Breast epithelium (tissue), 4 donors: ENCODE measurements at regions not wholly inside any gene's neighbourhood (a gene's known extent, or its start where the extent isn't known, plus 50 kb on each side); places are given as distances from the start of the nearest gene placed in this dataset.

Experiments
- DNase-seq, 2 donors: peaks; one replicate each; pipeline ENCODE4 v3.0.0-alpha.2; 2019; ENCODE audit warnings: low spot score in 2 of 2
- H3K27ac ChIP-seq, 2 donors: fragments of 200-600 bp; sonication (generic) in 1 of 2; one replicate each; pipeline ENCODE4 v1.5.1; 2016 to 2019; ENCODE audit warnings: mild to moderate bottlenecking in 1 of 2
- H3K27me3 ChIP-seq, 2 donors: fragments of 200-600 bp; sonication (generic) in 1 of 2; one replicate each; pipeline versions ENCODE4 v1.5.1 to v1.6.0; 2017 to 2019; ENCODE audit warnings: control low read depth in 1 of 2, mild to moderate bottlenecking in 1 of 2
- H3K36me3 ChIP-seq: fragments of 200-600 bp; one replicate; pipeline ENCODE4 v1.5.1; 2019
- H3K4me1 ChIP-seq, 2 donors: fragments of 200-600 bp; sonication (generic); one replicate each; pipeline ENCODE4 v1.5.1; 2016 to 2019; ENCODE audit warnings: control low read depth in 1 of 2
- H3K4me3 ChIP-seq, 3 donors: fragments of 200-600 bp; sonication (generic); 1 replicate in 2 of 3; 2 replicates in 1 of 3; pipeline ENCODE4 v1.5.1; 2016 to 2019; ENCODE audit warnings: mild to moderate bottlenecking in 3 of 3, moderate library complexity in 2 of 3
- H3K9me3 ChIP-seq, 2 donors: fragments of 200-600 bp; sonication (generic) in 1 of 2; one replicate each; pipeline ENCODE4 v1.5.1; 2016 to 2019; ENCODE audit warnings: control low read depth in 1 of 2
- POLR2A ChIP-seq: fragments of 450-650 bp; IDR thresholded peaks from one replicate; pipeline ENCODE4 v1.6.1; 2016; ENCODE audit warnings: antibody characterized with exemption, mild to moderate bottlenecking, moderate library complexity
- POLR2AphosphoS5 ChIP-seq, 3 donors: sonication (generic); formaldehyde crosslinking; IDR thresholded peaks; one replicate each; pipeline ENCODE4 v1.6.1; 2017; ENCODE audit warnings: antibody characterized with exemption in 3 of 3
- intact Hi-C: fragments of 100-400 bp; cut with DNase I; formaldehyde crosslinking; loops from one replicate; pipeline ENCODE4 v1.15.1; 2023; ENCODE audit warnings: low total_unique reads
- TF ChIP-seq, protein P1 (sequence below), 3 donors: fragments of 450-650 bp; IDR thresholded peaks; one replicate each; pipeline ENCODE4 v1.5.1; 2016 to 2017; ENCODE audit warnings: antibody characterized with exemption in 3 of 3, mild to moderate bottlenecking in 3 of 3, moderate library complexity in 3 of 3

DNA sequence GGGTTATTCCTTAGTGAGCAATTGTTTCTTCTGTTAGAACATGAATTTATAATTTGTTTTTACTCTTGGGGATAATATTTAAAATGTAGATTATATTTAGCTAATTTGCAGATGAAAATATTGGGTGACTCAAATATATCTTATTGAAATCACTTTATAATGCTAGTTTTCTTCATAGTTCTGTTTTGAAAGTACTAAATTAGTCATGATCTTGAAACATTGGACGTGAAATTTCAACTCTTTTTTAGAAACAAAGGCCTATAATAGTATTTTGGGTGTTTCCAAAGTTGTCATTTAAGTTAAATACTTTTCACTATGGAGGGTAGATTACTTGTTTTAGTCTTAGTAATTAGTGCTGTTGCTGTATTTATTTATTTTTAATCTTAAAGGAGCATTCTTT, 250.9 kb downstream of the UTRN start:
- H3K4me1 ChIP-seq: no peaks in the 10 kb centered on the region
- no peak overlapping the region for H3K27ac ChIP-seq
- TF ChIP-seq, protein P1, sequence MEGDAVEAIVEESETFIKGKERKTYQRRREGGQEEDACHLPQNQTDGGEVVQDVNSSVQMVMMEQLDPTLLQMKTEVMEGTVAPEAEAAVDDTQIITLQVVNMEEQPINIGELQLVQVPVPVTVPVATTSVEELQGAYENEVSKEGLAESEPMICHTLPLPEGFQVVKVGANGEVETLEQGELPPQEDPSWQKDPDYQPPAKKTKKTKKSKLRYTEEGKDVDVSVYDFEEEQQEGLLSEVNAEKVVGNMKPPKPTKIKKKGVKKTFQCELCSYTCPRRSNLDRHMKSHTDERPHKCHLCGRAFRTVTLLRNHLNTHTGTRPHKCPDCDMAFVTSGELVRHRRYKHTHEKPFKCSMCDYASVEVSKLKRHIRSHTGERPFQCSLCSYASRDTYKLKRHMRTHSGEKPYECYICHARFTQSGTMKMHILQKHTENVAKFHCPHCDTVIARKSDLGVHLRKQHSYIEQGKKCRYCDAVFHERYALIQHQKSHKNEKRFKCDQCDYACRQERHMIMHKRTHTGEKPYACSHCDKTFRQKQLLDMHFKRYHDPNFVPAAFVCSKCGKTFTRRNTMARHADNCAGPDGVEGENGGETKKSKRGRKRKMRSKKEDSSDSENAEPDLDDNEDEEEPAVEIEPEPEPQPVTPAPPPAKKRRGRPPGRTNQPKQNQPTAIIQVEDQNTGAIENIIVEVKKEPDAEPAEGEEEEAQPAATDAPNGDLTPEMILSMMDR (IDR thresholded peaks at IDR 0.05): no peak
- TF ChIP-seq POLR2A (no peak), POLR2AphosphoS5 (IDR thresholded peaks at IDR 0.05) (no peak)
- no peaks in the 10 kb centered on the region for H3K27me3 ChIP-seq
- H3K36me3 ChIP-seq: peaks cover 8% of the 10 kb centered on the region
- H3K4me3 ChIP-seq: no peak overlapping the region
- intact Hi-C loops: no loop called here
- no peak for DNase-seq
- H3K9me3 ChIP-seq: no peaks in the 10 kb centered on the region

DNA sequence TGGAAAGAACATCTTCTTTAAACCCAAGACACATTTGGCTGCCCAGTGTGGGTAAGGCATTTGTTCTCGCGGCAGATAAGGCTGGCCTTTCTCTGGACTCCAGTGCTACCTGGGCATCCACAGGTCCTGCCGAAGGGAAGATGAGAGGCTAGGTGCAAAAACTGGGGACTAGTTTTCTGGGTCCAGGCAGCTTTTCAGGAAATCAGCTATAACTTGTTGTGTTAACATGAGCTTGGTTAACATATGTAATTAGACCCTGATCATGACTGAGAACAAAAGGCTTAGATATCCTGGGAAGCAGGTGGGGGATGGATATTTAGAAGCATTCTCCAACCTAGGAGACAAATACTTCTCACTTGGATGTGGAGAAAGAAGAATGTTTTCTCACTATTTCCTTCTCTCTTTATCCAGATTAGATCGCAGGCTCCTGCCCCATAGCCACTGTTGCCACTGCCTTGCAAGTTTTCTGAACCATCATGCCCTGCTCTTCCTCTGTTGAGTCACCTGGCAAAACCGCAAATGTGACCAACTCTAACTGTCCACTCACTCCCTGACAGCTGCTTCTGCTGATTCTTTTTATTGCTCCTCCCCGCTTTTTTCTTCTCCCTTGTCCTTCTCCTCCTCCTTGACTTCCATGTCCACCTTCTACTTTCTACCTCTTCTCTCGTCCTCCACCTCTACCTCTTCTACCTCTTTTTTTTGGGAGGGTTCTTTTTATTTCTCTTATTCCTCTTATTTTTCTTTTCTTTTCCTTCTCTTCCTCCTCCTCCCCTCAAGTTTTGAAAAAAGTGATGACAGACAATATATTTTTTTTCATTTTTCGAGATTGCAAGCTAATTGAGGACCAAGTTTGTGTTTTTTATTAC, 258.1 kb downstream of the UTRN start:
- Histone ChIP-seq H3K4me1 (no peaks in the 10 kb centered on the region), H3K27ac (no peak overlapping the region), H3K36me3 (peaks cover 8% of the 10 kb centered on the region), H3K4me3 (no peak overlapping the region), H3K27me3 (no peaks in the 10 kb centered on the region), H3K9me3 (no peaks in the 10 kb centered on the region)
- TF ChIP-seq, protein P1 (IDR thresholded peaks at IDR 0.05): no peak
- TF ChIP-seq POLR2AphosphoS5 (IDR thresholded peaks at IDR 0.05) (no peak), POLR2A (no peak)
- DNase-seq: no peak
- intact Hi-C loops: no loop called here

DNA sequence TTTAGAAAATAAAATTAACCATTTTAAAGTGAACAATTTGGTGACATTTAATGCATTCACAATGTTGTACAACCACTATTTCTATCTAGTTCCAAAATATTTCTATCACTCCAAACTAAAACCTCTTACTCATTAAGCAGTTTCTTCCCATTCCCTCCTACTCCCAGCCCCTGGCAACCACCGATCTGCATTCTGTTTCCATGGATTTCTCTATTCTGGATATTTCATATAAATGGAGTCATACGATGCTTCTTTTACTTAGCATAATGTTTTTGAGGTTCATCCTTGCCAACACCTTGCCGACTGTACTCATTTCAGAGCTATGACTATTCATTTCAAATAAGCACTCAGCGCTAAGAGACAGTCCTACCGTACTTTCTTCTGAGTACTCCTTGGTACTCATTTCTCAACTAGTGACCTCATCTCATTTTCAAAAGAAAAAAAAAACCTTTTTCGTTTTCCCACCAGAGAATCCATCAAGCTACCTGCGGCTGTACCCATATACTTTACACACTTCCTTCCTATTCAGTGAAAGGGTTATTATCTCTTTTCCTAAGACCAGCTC, 259.2 kb downstream of the UTRN start:
- intact Hi-C loops: no loop called here
- no peak for DNase-seq
- Histone ChIP-seq H3K36me3 (peaks cover under 1% of the 10 kb centered on the region), H3K4me1 (no peaks in the 10 kb centered on the region), H3K4me3 (no peak overlapping the region), H3K27me3 (no peaks in the 10 kb centered on the region), H3K27ac (no peak overlapping the region), H3K9me3 (no peaks in the 10 kb centered on the region)
- TF ChIP-seq POLR2A (no peak), POLR2AphosphoS5 (IDR thresholded peaks at IDR 0.05) (no peak)
- TF ChIP-seq, protein P1 (IDR thresholded peaks at IDR 0.05): no peak

DNA sequence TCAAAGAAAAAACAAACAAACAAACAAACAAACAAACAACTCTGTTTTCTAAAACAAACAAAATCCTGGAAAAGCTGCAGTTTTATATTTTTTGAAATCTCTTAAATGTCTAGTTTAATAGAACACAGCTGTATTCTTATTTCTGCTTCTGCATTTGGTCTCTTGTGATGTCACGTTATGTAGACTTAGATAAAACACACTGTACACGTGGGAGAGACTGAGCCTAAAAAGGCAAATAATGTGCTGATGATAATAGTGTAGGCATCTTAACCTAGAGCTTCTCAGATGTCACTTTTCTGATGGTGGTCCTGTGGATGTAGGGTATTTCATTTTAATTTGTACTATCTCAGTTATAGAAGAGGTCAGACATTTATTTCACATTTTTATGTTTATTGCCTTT, 261.7 kb downstream of the UTRN start:
- intact Hi-C loops: no loop called here
- TF ChIP-seq POLR2AphosphoS5 (IDR thresholded peaks at IDR 0.05): no peak
- no peak for TF ChIP-seq POLR2A
- TF ChIP-seq, protein P1 (IDR thresholded peaks at IDR 0.05): no peak
- H3K27me3 ChIP-seq: no peaks in the 10 kb centered on the region
- H3K36me3 ChIP-seq: no peaks in the 10 kb centered on the region
- H3K27ac ChIP-seq: no peak overlapping the region
- no peaks in the 10 kb centered on the region for H3K9me3 ChIP-seq
- DNase-seq: no peak
- no peak overlapping the region for H3K4me3 ChIP-seq
- H3K4me1 ChIP-seq: no peaks in the 10 kb centered on the region

DNA sequence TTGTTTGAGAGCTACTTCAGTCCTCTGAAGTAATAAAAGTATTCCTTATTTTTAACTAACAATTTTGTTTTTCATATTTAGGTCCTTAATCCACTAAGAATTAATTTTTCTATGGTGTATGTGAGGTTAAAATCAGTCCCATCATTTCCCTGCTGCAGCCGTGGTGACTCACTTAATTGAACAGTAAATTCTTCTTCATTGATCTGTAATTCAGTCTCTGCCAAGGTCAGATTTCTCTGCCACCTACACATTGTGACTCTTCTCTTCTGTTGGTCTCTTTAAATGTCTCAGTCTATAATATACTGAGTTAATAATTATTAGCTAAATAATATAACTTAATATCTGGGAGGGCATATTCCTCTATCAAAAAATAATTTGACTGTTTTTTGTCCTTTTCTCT, 262.3 kb downstream of the UTRN start:
- Histone ChIP-seq H3K27me3 (no peaks in the 10 kb centered on the region), H3K9me3 (no peaks in the 10 kb centered on the region), H3K4me3 (no peak overlapping the region), H3K27ac (no peak overlapping the region), H3K4me1 (no peaks in the 10 kb centered on the region), H3K36me3 (no peaks in the 10 kb centered on the region)
- intact Hi-C loops: no loop called here
- TF ChIP-seq POLR2AphosphoS5 (IDR thresholded peaks at IDR 0.05) (no peak), POLR2A (no peak)
- TF ChIP-seq, protein P1 (IDR thresholded peaks at IDR 0.05): no peak
- DNase-seq: no peak
